ENCODE measurements at regions not wholly inside any gene's neighbourhood (a gene's known extent, or its start where the extent isn't known, plus 50 kb on each side); places are given as distances from the start of the nearest gene placed in this dataset.
A peak's percentile ranks its signal among the peaks of the same experiment; 100 is the strongest.

GRCh38 chrX:40272141-40272540, 174.4 kb upstream of the BCOR start:
- no peak for TF ChIP-seq CTCF (IDR thresholded peaks at IDR 0.05)

- no peak for TF ChIP-seq CTCF (IDR thresholded peaks at IDR 0.05)
Measured at GRCh38 chrX:40268188-40268520, 170.4 kb upstream of the BCOR start.

GRCh38 chrX:40267334-40268187, 169.8 kb upstream of the BCOR start:
- TF ChIP-seq CTCF (IDR thresholded peaks at IDR 0.05) = no peak

GRCh38 chrX:40266490-40267333, 169.0 kb upstream of the BCOR start:
- peak; percentile 60 for TF ChIP-seq CTCF (IDR thresholded peaks at IDR 0.05)

- TF ChIP-seq CTCF (IDR thresholded peaks at IDR 0.05) = no peak
Measured at GRCh38 chrX:40265936-40266335, 168.2 kb upstream of the BCOR start.

- no peak; the same call in 1 of the 2 replicates for TF ChIP-seq CTCF (IDR thresholded peaks at IDR 0.05)
Measured at GRCh38 chrX:40263014-40263560, 165.3 kb upstream of the BCOR start.

GRCh38 chrX:40262157-40263013, 164.6 kb upstream of the BCOR start:
- TF ChIP-seq CTCF (IDR thresholded peaks at IDR 0.05) = no peak

Data from LNCAP (cell line).